Effector memory CD8-positive, alpha-beta T cell (primary cell): ENCODE measurements at regions not wholly inside any gene's neighbourhood (a gene's known extent, or its start where the extent isn't known, plus 50 kb on each side); places are given as distances from the start of the nearest gene placed in this dataset.

Experiments
- ATAC-seq: fragments of 150-1000 bp; cut with Tn5 transposase; replicated peaks from 2 replicates; pipeline ENCODE4 v1.10.0; 2021; ENCODE audit warnings: mild to moderate bottlenecking, moderate library complexity
- DNase-seq, 3 experiments: peaks; one replicate each; pipeline ENCODE4 v3.0.0; 2021
- H3K27ac Mint-ChIP-seq, 2 donors: one replicate each; pipeline ENCODE4 v1.8.0; 2022; ENCODE audit warnings: mild to moderate bottlenecking in 2 of 2, mixed read lengths in 2 of 2, moderate library complexity in 2 of 2
- H3K27me3 Mint-ChIP-seq, 2 donors: one replicate each; pipeline ENCODE4 v1.8.0; 2022; ENCODE audit warnings: mixed read lengths in 2 of 2
- H3K36me3 Mint-ChIP-seq: one replicate; pipeline ENCODE4 v1.8.0; 2022; ENCODE audit warnings: mild to moderate bottlenecking, moderate library complexity, mixed read lengths; ENCODE audit not compliant: insufficient read depth
- H3K4me1 Mint-ChIP-seq, 2 donors: one replicate each; pipeline ENCODE4 v1.8.0; 2022; ENCODE audit warnings: low read depth in 2 of 2, mixed read lengths in 2 of 2
- H3K4me3 Mint-ChIP-seq, 2 donors: one replicate each; pipeline ENCODE4 v1.8.0; 2022; ENCODE audit warnings: mild to moderate bottlenecking in 2 of 2, mixed read lengths in 2 of 2, moderate library complexity in 2 of 2
- H3K9me3 Mint-ChIP-seq, 2 donors: one replicate each; pipeline ENCODE4 v1.8.0; 2022; ENCODE audit warnings: mixed read lengths in 2 of 2

GRCh38 chr6:2517855-2518473, 232.8 kb downstream of the MYLK4 start:
- Mint-ChIP-seq H3K27me3 (peaks cover 33 to 59% of the 10 kb centered on the region in 2 donors), H3K36me3 (no peaks in the 10 kb centered on the region), H3K9me3 (peaks cover 6 to 16% of the 10 kb centered on the region in 2 donors), H3K4me3 (no peak overlapping the region), H3K27ac (no peak overlapping the region), H3K4me1 (peaks cover 5 to 9% of the 10 kb centered on the region in 2 donors)
- no peak for DNase-seq
- no peak for ATAC-seq

GRCh38 chr6:2517401-2517800, 233.3 kb downstream of the MYLK4 start:
- Mint-ChIP-seq H3K9me3 (peaks cover 1 to 11% of the 10 kb centered on the region in 2 donors), H3K4me1 (peaks cover 0 to 4% of the 10 kb centered on the region in 2 donors), H3K27me3 (peaks cover 33 to 54% of the 10 kb centered on the region in 2 donors), H3K4me3 (no peak overlapping the region), H3K27ac (no peak overlapping the region), H3K36me3 (no peaks in the 10 kb centered on the region)
- DNase-seq, result no peak
- ATAC-seq, result no peak

- Mint-ChIP-seq H3K4me3 (no peak overlapping the region), H3K27me3 (peaks cover 38 to 54% of the 10 kb centered on the region in 2 donors), H3K27ac (no peak overlapping the region), H3K36me3 (no peaks in the 10 kb centered on the region), H3K4me1 (no peaks in the 10 kb centered on the region), H3K9me3 (peaks cover 1 to 6% of the 10 kb centered on the region in 2 donors)
- DNase-seq, result no peak
- ATAC-seq, result no peak
Measured at GRCh38 chr6:2516059-2516458, 234.7 kb downstream of the MYLK4 start.

GRCh38 chr6:2514965-2515543, 235.7 kb downstream of the MYLK4 start:
- Mint-ChIP-seq H3K36me3 (no peaks in the 10 kb centered on the region), H3K27ac (no peak overlapping the region), H3K4me1 (no peaks in the 10 kb centered on the region), H3K9me3 (peaks cover 0 to 1% of the 10 kb centered on the region in 2 donors), H3K27me3 (peaks cover 40 to 56% of the 10 kb centered on the region in 2 donors), H3K4me3 (no peak overlapping the region)
- DNase-seq (no peak), ATAC-seq (no peak)

GRCh38 chr6:2512802-2513201, 237.9 kb downstream of the MYLK4 start:
- Mint-ChIP-seq H3K36me3 (no peaks in the 10 kb centered on the region), H3K4me3 (no peak overlapping the region), H3K4me1 (no peaks in the 10 kb centered on the region), H3K27ac (no peak overlapping the region), H3K9me3 (no peaks in the 10 kb centered on the region), H3K27me3 (peaks cover 49 to 65% of the 10 kb centered on the region in 2 donors)
- ATAC-seq (no peak), DNase-seq (no peak)

GRCh38 chr6:2510316-2510715, 240.4 kb downstream of the MYLK4 start:
- no peak for ATAC-seq
- Mint-ChIP-seq H3K27me3 (peaks cover 64 to 88% of the 10 kb centered on the region in 2 donors), H3K36me3 (no peaks in the 10 kb centered on the region), H3K4me3 (no peak overlapping the region), H3K4me1 (no peaks in the 10 kb centered on the region), H3K27ac (no peak overlapping the region), H3K9me3 (no peaks in the 10 kb centered on the region)
- no peak for DNase-seq

GRCh38 chr6:2509711-2510110, 241.0 kb downstream of the MYLK4 start:
- no peaks in the 10 kb centered on the region for H3K4me1 Mint-ChIP-seq
- peaks cover 60 to 88% of the 10 kb centered on the region in 2 donors for H3K27me3 Mint-ChIP-seq
- no peak for DNase-seq
- no peak overlapping the region for H3K4me3 Mint-ChIP-seq
- H3K36me3 Mint-ChIP-seq, result no peaks in the 10 kb centered on the region
- no peak overlapping the region for H3K27ac Mint-ChIP-seq
- no peaks in the 10 kb centered on the region for H3K9me3 Mint-ChIP-seq
- no peak for ATAC-seq

GRCh38 chr6:2508071-2508470, 242.7 kb downstream of the MYLK4 start:
- no peak overlapping the region for H3K4me3 Mint-ChIP-seq
- no peaks in the 10 kb centered on the region for H3K4me1 Mint-ChIP-seq
- no peaks in the 10 kb centered on the region for H3K9me3 Mint-ChIP-seq
- DNase-seq (no peak), ATAC-seq (no peak)
- peaks cover 48 to 72% of the 10 kb centered on the region in 2 donors for H3K27me3 Mint-ChIP-seq
- H3K27ac Mint-ChIP-seq, result no peak overlapping the region
- no peaks in the 10 kb centered on the region for H3K36me3 Mint-ChIP-seq

GRCh38 chr6:2507521-2508037, 243.1 kb downstream of the MYLK4 start:
- ATAC-seq (no peak), DNase-seq (no peak)
- Mint-ChIP-seq H3K27me3 (peaks cover 52 to 77% of the 10 kb centered on the region in 2 donors), H3K36me3 (peaks cover 2% of the 10 kb centered on the region), H3K27ac (no peak overlapping the region), H3K4me1 (no peaks in the 10 kb centered on the region), H3K9me3 (no peaks in the 10 kb centered on the region), H3K4me3 (no peak overlapping the region)

GRCh38 chr6:2507016-2507415, 243.7 kb downstream of the MYLK4 start:
- Mint-ChIP-seq H3K36me3 (peaks cover 5% of the 10 kb centered on the region), H3K27me3 (peaks cover 57 to 83% of the 10 kb centered on the region in 2 donors), H3K27ac (no peak overlapping the region), H3K9me3 (no peaks in the 10 kb centered on the region), H3K4me3 (no peak overlapping the region), H3K4me1 (no peaks in the 10 kb centered on the region)
- DNase-seq (no peak), ATAC-seq (no peak)

- H3K27me3 Mint-ChIP-seq, result peaks cover 55 to 73% of the 10 kb centered on the region in 2 donors
- no peak overlapping the region for H3K27ac Mint-ChIP-seq
- H3K36me3 Mint-ChIP-seq, result peaks cover 5% of the 10 kb centered on the region
- H3K9me3 Mint-ChIP-seq, result no peaks in the 10 kb centered on the region
- H3K4me3 Mint-ChIP-seq, result no peak overlapping the region
- DNase-seq, result no peak
- ATAC-seq, result no peak
- no peaks in the 10 kb centered on the region for H3K4me1 Mint-ChIP-seq
Measured at GRCh38 chr6:2505624-2506023, 245.1 kb downstream of the MYLK4 start.

- DNase-seq, result no peak
Measured at GRCh38 chr6:2504495-2505064, 246.1 kb downstream of the MYLK4 start.

GRCh38 chr6:2503816-2504494, 246.8 kb downstream of the MYLK4 start:
- DNase-seq (no peak), ATAC-seq (no peak)
- H3K27ac Mint-ChIP-seq, result no peak overlapping the region
- H3K4me3 Mint-ChIP-seq, result no peak overlapping the region
- peaks cover 48 to 56% of the 10 kb centered on the region in 2 donors for H3K27me3 Mint-ChIP-seq
- H3K36me3 Mint-ChIP-seq, result peaks cover 5% of the 10 kb centered on the region
- H3K9me3 Mint-ChIP-seq, result no peaks in the 10 kb centered on the region
- H3K4me1 Mint-ChIP-seq, result no peaks in the 10 kb centered on the region

More at GRCh38 chr6:2504495-2505064, 246.1 kb downstream of the MYLK4 start:
- H3K36me3 Mint-ChIP-seq, result peaks cover 5% of the 10 kb centered on the region
- no peak for ATAC-seq
- H3K27me3 Mint-ChIP-seq, result peaks cover 55 to 62% of the 10 kb centered on the region in 2 donors
- H3K27ac Mint-ChIP-seq, result no peak overlapping the region
- H3K9me3 Mint-ChIP-seq, result no peaks in the 10 kb centered on the region
- H3K4me3 Mint-ChIP-seq, result no peak overlapping the region
- H3K4me1 Mint-ChIP-seq, result no peaks in the 10 kb centered on the region
